ENCODE measurements at regions not wholly inside any gene's neighbourhood (a gene's known extent, or its start where the extent isn't known, plus 50 kb on each side); places are given as distances from the start of the nearest gene placed in this dataset.
"Not testable (repeated sequence)": the region's sequence is repeated elsewhere in the genome, so short reads cannot be mapped to it uniquely, and the experiment has no call there.

GRCh38 chr10:133014416-133015210 lies 72.2 kb upstream of the CFAP46 start:
- no peak overlapping the region for H3K9ac ChIP-seq (ENCODE audit: low read length in 5 of 5)
- H3K36me3 ChIP-seq (ENCODE audit: control insufficient read depth in 5 of 5, insufficient read depth in 5 of 5, low read length in 5 of 5) = no peaks in the 10 kb centered on the region

GRCh38 chr10:133013463-133013862 lies 71.1 kb upstream of the CFAP46 start:
- Histone ChIP-seq H3K4me3 (ENCODE audit: low read depth in 1 of 5, low read length in 5 of 5) (no peak overlapping the region), H3K9me3 (ENCODE audit: control insufficient read depth in 5 of 5, low read length in 5 of 5) (no peaks in the 10 kb centered on the region), H3K4me1 (ENCODE audit: control insufficient read depth in 5 of 5, insufficient read depth in 5 of 5, low read length in 5 of 5) (peaks cover 0 to 25% (median 14%) of the 10 kb centered on the region in 5 donors), H3K27ac (ENCODE audit: low read depth, low read length) (no peak overlapping the region), H3K27me3 (ENCODE audit: control insufficient read depth in 5 of 5, insufficient read depth in 4 of 5, low read length in 5 of 5) (peaks cover 2 to 18% (median 7%) of the 10 kb centered on the region in 5 donors), H3K36me3 (ENCODE audit: control insufficient read depth in 5 of 5, insufficient read depth in 5 of 5, low read length in 5 of 5) (no peaks in the 10 kb centered on the region), H3K9ac (ENCODE audit: low read length in 5 of 5) (no peak overlapping the region)

More at GRCh38 chr10:133014416-133015210, 72.2 kb upstream of the CFAP46 start:
- H3K4me3 ChIP-seq (ENCODE audit: low read depth in 1 of 5, low read length in 5 of 5) = no peak overlapping the region
- H3K27ac ChIP-seq (ENCODE audit: low read depth, low read length) = no peak overlapping the region
- H3K27me3 ChIP-seq (ENCODE audit: control insufficient read depth in 5 of 5, insufficient read depth in 4 of 5, low read length in 5 of 5) = peaks cover 7 to 21% (median 8%) of the 10 kb centered on the region in 5 donors
- H3K9me3 ChIP-seq (ENCODE audit: control insufficient read depth in 5 of 5, low read length in 5 of 5) = no peaks in the 10 kb centered on the region
- peaks cover 0 to 14% (median 2%) of the 10 kb centered on the region in 5 donors for H3K4me1 ChIP-seq (ENCODE audit: control insufficient read depth in 5 of 5, insufficient read depth in 5 of 5, low read length in 5 of 5)

- Histone ChIP-seq H3K27me3 (ENCODE audit: control insufficient read depth in 5 of 5, insufficient read depth in 4 of 5, low read length in 5 of 5) (peaks cover 2 to 18% (median 7%) of the 10 kb centered on the region in 5 donors), H3K9ac (ENCODE audit: low read length in 5 of 5) (no peak overlapping the region), H3K9me3 (ENCODE audit: control insufficient read depth in 5 of 5, low read length in 5 of 5) (no peaks in the 10 kb centered on the region), H3K4me3 (ENCODE audit: low read depth in 1 of 5, low read length in 5 of 5) (no peak overlapping the region), H3K4me1 (ENCODE audit: control insufficient read depth in 5 of 5, insufficient read depth in 5 of 5, low read length in 5 of 5) (peaks cover 0 to 25% (median 14%) of the 10 kb centered on the region in 5 donors), H3K27ac (ENCODE audit: low read depth, low read length) (no peak overlapping the region), H3K36me3 (ENCODE audit: control insufficient read depth in 5 of 5, insufficient read depth in 5 of 5, low read length in 5 of 5) (no peaks in the 10 kb centered on the region)
These were observed 70.4 kb upstream of the CFAP46 start for GRCh38 chr10:133012573-133013359.

- no peaks in the 10 kb centered on the region for H3K9me3 ChIP-seq (ENCODE audit: control insufficient read depth in 5 of 5, low read length in 5 of 5)
- H3K9ac ChIP-seq (ENCODE audit: low read length in 5 of 5) = no peak overlapping the region
These were observed 69.5 kb upstream of the CFAP46 start for GRCh38 chr10:133011882-133012281.

GRCh38 chr10:133011393-133011792 lies 69.0 kb upstream of the CFAP46 start:
- Histone ChIP-seq H3K27me3 (ENCODE audit: control insufficient read depth in 5 of 5, insufficient read depth in 4 of 5, low read length in 5 of 5) (peaks cover 0 to 21% (median 7%) of the 10 kb centered on the region in 5 donors), H3K4me1 (ENCODE audit: control insufficient read depth in 5 of 5, insufficient read depth in 5 of 5, low read length in 5 of 5) (peaks cover 0 to 25% (median 14%) of the 10 kb centered on the region in 5 donors)
- not testable (repeated sequence) for H3K4me3 ChIP-seq (ENCODE audit: low read depth in 1 of 5, low read length in 5 of 5); H3K36me3 ChIP-seq (ENCODE audit: control insufficient read depth in 5 of 5, insufficient read depth in 5 of 5, low read length in 5 of 5); H3K9me3 ChIP-seq (ENCODE audit: control insufficient read depth in 5 of 5, low read length in 5 of 5); H3K9ac ChIP-seq (ENCODE audit: low read length in 5 of 5); H3K27ac ChIP-seq (ENCODE audit: low read depth, low read length)

More at GRCh38 chr10:133011882-133012281, 69.5 kb upstream of the CFAP46 start:
- Histone ChIP-seq H3K27ac (ENCODE audit: low read depth, low read length) (no peak overlapping the region), H3K36me3 (ENCODE audit: control insufficient read depth in 5 of 5, insufficient read depth in 5 of 5, low read length in 5 of 5) (no peaks in the 10 kb centered on the region), H3K27me3 (ENCODE audit: control insufficient read depth in 5 of 5, insufficient read depth in 4 of 5, low read length in 5 of 5) (peaks cover 2 to 21% (median 7%) of the 10 kb centered on the region in 5 donors), H3K4me1 (ENCODE audit: control insufficient read depth in 5 of 5, insufficient read depth in 5 of 5, low read length in 5 of 5) (peaks cover 0 to 25% (median 14%) of the 10 kb centered on the region in 5 donors), H3K4me3 (ENCODE audit: low read depth in 1 of 5, low read length in 5 of 5) (no peak overlapping the region)

GRCh38 chr10:133010843-133011179 lies 68.4 kb upstream of the CFAP46 start:
- not testable (repeated sequence) for H3K27ac ChIP-seq (ENCODE audit: low read depth, low read length); H3K36me3 ChIP-seq (ENCODE audit: control insufficient read depth in 5 of 5, insufficient read depth in 5 of 5, low read length in 5 of 5); H3K9ac ChIP-seq (ENCODE audit: low read length in 5 of 5); H3K9me3 ChIP-seq (ENCODE audit: control insufficient read depth in 5 of 5, low read length in 5 of 5); H3K4me3 ChIP-seq (ENCODE audit: low read depth in 1 of 5, low read length in 5 of 5)
- peaks cover 0 to 25% (median 14%) of the 10 kb centered on the region in 5 donors for H3K4me1 ChIP-seq (ENCODE audit: control insufficient read depth in 5 of 5, insufficient read depth in 5 of 5, low read length in 5 of 5)
- peaks cover 0 to 21% (median 7%) of the 10 kb centered on the region in 5 donors for H3K27me3 ChIP-seq (ENCODE audit: control insufficient read depth in 5 of 5, insufficient read depth in 4 of 5, low read length in 5 of 5)

GRCh38 chr10:133010095-133010842 lies 67.9 kb upstream of the CFAP46 start:
- Histone ChIP-seq H3K36me3 (ENCODE audit: control insufficient read depth in 5 of 5, insufficient read depth in 5 of 5, low read length in 5 of 5) (no peaks in the 10 kb centered on the region), H3K27me3 (ENCODE audit: control insufficient read depth in 5 of 5, insufficient read depth in 4 of 5, low read length in 5 of 5) (peaks cover 0 to 17% (median 4%) of the 10 kb centered on the region in 5 donors), H3K27ac (ENCODE audit: low read depth, low read length) (no peak overlapping the region), H3K4me3 (ENCODE audit: low read depth in 1 of 5, low read length in 5 of 5) (no peak overlapping the region), H3K9ac (ENCODE audit: low read length in 5 of 5) (no peak overlapping the region), H3K4me1 (ENCODE audit: control insufficient read depth in 5 of 5, insufficient read depth in 5 of 5, low read length in 5 of 5) (peaks cover 0 to 25% (median 14%) of the 10 kb centered on the region in 5 donors), H3K9me3 (ENCODE audit: control insufficient read depth in 5 of 5, low read length in 5 of 5) (no peaks in the 10 kb centered on the region)

- Histone ChIP-seq H3K27me3 (ENCODE audit: control insufficient read depth in 5 of 5, insufficient read depth in 4 of 5, low read length in 5 of 5) (peaks cover 0 to 15% (median 3%) of the 10 kb centered on the region in 5 donors), H3K4me3 (ENCODE audit: low read depth in 1 of 5, low read length in 5 of 5) (peak overlapping the region in 2 of 5 donors; percentile 8 to 11), H3K9me3 (ENCODE audit: control insufficient read depth in 5 of 5, low read length in 5 of 5) (no peaks in the 10 kb centered on the region), H3K9ac (ENCODE audit: low read length in 5 of 5) (no peak overlapping the region), H3K27ac (ENCODE audit: low read depth, low read length) (no peak overlapping the region), H3K4me1 (ENCODE audit: control insufficient read depth in 5 of 5, insufficient read depth in 5 of 5, low read length in 5 of 5) (peaks cover 0 to 25% (median 14%) of the 10 kb centered on the region in 5 donors), H3K36me3 (ENCODE audit: control insufficient read depth in 5 of 5, insufficient read depth in 5 of 5, low read length in 5 of 5) (no peaks in the 10 kb centered on the region)
These were observed 67.0 kb upstream of the CFAP46 start for GRCh38 chr10:133009218-133009950.

GRCh38 chr10:133008736-133009135 lies 66.4 kb upstream of the CFAP46 start:
- Histone ChIP-seq H3K9ac (ENCODE audit: low read length in 5 of 5) (no peak overlapping the region), H3K4me3 (ENCODE audit: low read depth in 1 of 5, low read length in 5 of 5) (no peak overlapping the region), H3K27ac (ENCODE audit: low read depth, low read length) (no peak overlapping the region), H3K36me3 (ENCODE audit: control insufficient read depth in 5 of 5, insufficient read depth in 5 of 5, low read length in 5 of 5) (no peaks in the 10 kb centered on the region), H3K9me3 (ENCODE audit: control insufficient read depth in 5 of 5, low read length in 5 of 5) (no peaks in the 10 kb centered on the region), H3K4me1 (ENCODE audit: control insufficient read depth in 5 of 5, insufficient read depth in 5 of 5, low read length in 5 of 5) (peaks cover 0 to 22% (median 14%) of the 10 kb centered on the region in 5 donors), H3K27me3 (ENCODE audit: control insufficient read depth in 5 of 5, insufficient read depth in 4 of 5, low read length in 5 of 5) (peaks cover 0 to 9% (median 2%) of the 10 kb centered on the region in 5 donors)
